ENCODE measurements at regions not wholly inside any gene's neighbourhood (a gene's known extent, or its start where the extent isn't known, plus 50 kb on each side); places are given as distances from the start of the nearest gene placed in this dataset.

GRCh38 chr3:163730684-163731083, 1347.6 kb downstream of the SI start:
- ATAC-seq (no peak), FAIRE-seq (no peak), DNase-seq (ENCODE audit: low read depth in 1 of 2, low spot score in 1 of 2) (no peak)
- ChIA-PET CTCF (interaction anchor here (0.6 kb wide), 1 partner anchor 13 kb away, joined by 3 read pairs; no protein-coding TSS in a partner anchor), POLR2A (no interaction called here)
- no peak overlapping the region for H3K4me3 ChIP-seq
- WGBS (ENCODE audit: missing lambda C conversion rate): 52% methylated on average over 2 of the region's 2 CpGs
- H3K9me3 ChIP-seq: no peaks in the 10 kb centered on the region
- H3K27ac ChIP-seq: no peak overlapping the region
- no peaks in the 10 kb centered on the region for H3K4me1 ChIP-seq
- no peak overlapping the region for H3K4me2 ChIP-seq
- no peak for TF ChIP-seq HDAC2 (IDR thresholded peaks at IDR 0.05)
- no peak for TF ChIP-seq TP53 (CRISPR knock-in tag; IDR thresholded peaks at IDR 0.05)
- TF ChIP-seq JUN (IDR thresholded peaks at IDR 0.05): no peak
- TF ChIP-seq CBX8 (IDR thresholded peaks at IDR 0.05): no peak
- no peak for TF ChIP-seq EP300 (IDR thresholded peaks at IDR 0.05)
- TF ChIP-seq RARB (CRISPR knock-in tag; IDR thresholded peaks at IDR 0.05): no peak
- TF ChIP-seq MAX (IDR thresholded peaks at IDR 0.05): no peak
- no peak for TF ChIP-seq CHD4 (IDR thresholded peaks at IDR 0.05; ENCODE audit: borderline replicate concordance)
- TF ChIP-seq HES2 (IDR thresholded peaks at IDR 0.05): no peak
- no peak for TF ChIP-seq ZC3H11A (IDR thresholded peaks at IDR 0.05)

- Histone ChIP-seq H3K4me3 (no peak overlapping the region), H3K4me2 (no peak overlapping the region), H3K4me1 (no peaks in the 10 kb centered on the region), H3K27ac (no peak overlapping the region), H3K9me3 (no peaks in the 10 kb centered on the region)
- ATAC-seq (no peak), FAIRE-seq (no peak), DNase-seq (ENCODE audit: low read depth in 1 of 2, low spot score in 1 of 2) (no peak)
- no peak for TF ChIP-seq TP53 (CRISPR knock-in tag; IDR thresholded peaks at IDR 0.05)
- TF ChIP-seq MAX (IDR thresholded peaks at IDR 0.05): no peak
- no peak for TF ChIP-seq FOSB (CRISPR knock-in tag; IDR thresholded peaks at IDR 0.05)
- no peak for TF ChIP-seq BHLHE40 (IDR thresholded peaks at IDR 0.05; ENCODE audit: low read depth, low read length)
- no peak for TF ChIP-seq E2F6 (IDR thresholded peaks at IDR 0.05; ENCODE audit: borderline replicate concordance, low read depth)
- no peak for TF ChIP-seq ZC3H11A (IDR thresholded peaks at IDR 0.05)
- no peak for TF ChIP-seq CHD4 (IDR thresholded peaks at IDR 0.05; ENCODE audit: borderline replicate concordance)
- TF ChIP-seq NR3C1 (IDR thresholded peaks at IDR 0.05): no peak
- no peak for TF ChIP-seq CBX2 (IDR thresholded peaks at IDR 0.05; ENCODE audit: borderline replicate concordance, low read depth)
- no peak for TF ChIP-seq PBX3 (IDR thresholded peaks at IDR 0.05)
- no peak for TF ChIP-seq EHMT2 (IDR thresholded peaks at IDR 0.05; ENCODE audit: low read depth)
- TF ChIP-seq RAD21 (conservative IDR thresholded peaks at IDR 0.05 in 1 of 2, IDR thresholded peaks at IDR 0.05 in 1 of 2): no peak
- TF ChIP-seq SREBF2 (IDR thresholded peaks at IDR 0.05): no peak
- no peak for TF ChIP-seq HMGXB4 (CRISPR knock-in tag; IDR thresholded peaks at IDR 0.05; ENCODE audit: borderline replicate concordance)
- TF ChIP-seq JUN (IDR thresholded peaks at IDR 0.05): no peak
- no peak for TF ChIP-seq USF2 (IDR thresholded peaks at IDR 0.05)
- 11% methylated on average over 2 of the region's 2 CpGs for WGBS (ENCODE audit: missing lambda C conversion rate)
- ChIA-PET CTCF (no interaction called here), POLR2A (no interaction called here)
These were observed 1352.2 kb downstream of the SI start for GRCh38 chr3:163726125-163726524.

Data from A549 (cell line).